ENCODE measurements at regions not wholly inside any gene's neighbourhood (a gene's known extent, or its start where the extent isn't known, plus 50 kb on each side); places are given as distances from the start of the nearest gene placed in this dataset.

GRCh38 chr14:29278301-29279263 is 512.0 kb downstream of the FOXG1 start:
- no peak overlapping the region for H3K4me3 ChIP-seq (replicated peaks; ENCODE audit: insufficient read depth, low read length)
- no peak overlapping the region for H3K27ac ChIP-seq (replicated peaks)
- H3K27me3 ChIP-seq (ENCODE audit: insufficient read depth, poor library complexity, severe bottlenecking), result no peaks in the 10 kb centered on the region
- no peak for DNase-seq (ENCODE audit: low read depth in 1 of 2, low spot score in 1 of 2)
- TF ChIP-seq GABPA (IDR thresholded peaks at IDR 0.05; ENCODE audit: low read depth) (no peak), POLR2AphosphoS5 (IDR thresholded peaks at IDR 0.05; ENCODE audit: low read depth) (no peak), REST (IDR thresholded peaks at IDR 0.05; ENCODE audit: insufficient replicate concordance, low read depth) (no peak), SPI1 (IDR thresholded peaks at IDR 0.05; ENCODE audit: borderline replicate concordance, low read depth) (no peak), CTCF (IDR thresholded peaks at IDR 0.05; ENCODE audit: insufficient read depth, low read length) (no peak)

GRCh38 chr14:29282169-29282568 is 515.6 kb downstream of the FOXG1 start:
- no peak overlapping the region for H3K27ac ChIP-seq (replicated peaks)
- no peak for DNase-seq (ENCODE audit: low read depth in 1 of 2, low spot score in 1 of 2)

GRCh38 chr14:29290441-29290840 is 523.9 kb downstream of the FOXG1 start:
- H3K27me3 ChIP-seq (ENCODE audit: insufficient read depth, poor library complexity, severe bottlenecking), result no peaks in the 10 kb centered on the region
- TF ChIP-seq GABPA (IDR thresholded peaks at IDR 0.05; ENCODE audit: low read depth), result no peak
- TF ChIP-seq SPI1 (IDR thresholded peaks at IDR 0.05; ENCODE audit: borderline replicate concordance, low read depth), result no peak
- TF ChIP-seq CTCF (IDR thresholded peaks at IDR 0.05; ENCODE audit: insufficient read depth, low read length), result no peak
- no peak for TF ChIP-seq REST (IDR thresholded peaks at IDR 0.05; ENCODE audit: insufficient replicate concordance, low read depth)
- no peak for TF ChIP-seq POLR2AphosphoS5 (IDR thresholded peaks at IDR 0.05; ENCODE audit: low read depth)
- no peak for DNase-seq (ENCODE audit: low read depth in 1 of 2, low spot score in 1 of 2)
- H3K27ac ChIP-seq (replicated peaks), result no peak overlapping the region
- no peak overlapping the region for H3K4me3 ChIP-seq (replicated peaks; ENCODE audit: insufficient read depth, low read length)

More at GRCh38 chr14:29282169-29282568, 515.6 kb downstream of the FOXG1 start:
- Histone ChIP-seq H3K27me3 (ENCODE audit: insufficient read depth, poor library complexity, severe bottlenecking) (no peaks in the 10 kb centered on the region), H3K4me3 (replicated peaks; ENCODE audit: insufficient read depth, low read length) (no peak overlapping the region)
- no peak for TF ChIP-seq REST (IDR thresholded peaks at IDR 0.05; ENCODE audit: insufficient replicate concordance, low read depth)
- TF ChIP-seq SPI1 (IDR thresholded peaks at IDR 0.05; ENCODE audit: borderline replicate concordance, low read depth), result no peak
